ENCODE measurements at regions not wholly inside any gene's neighbourhood (a gene's known extent, or its start where the extent isn't known, plus 50 kb on each side); places are given as distances from the start of the nearest gene placed in this dataset.
"Not testable (repeated sequence)": the region's sequence is repeated elsewhere in the genome, so short reads cannot be mapped to it uniquely, and the experiment has no call there.

- DNase-seq (ENCODE audit: low spot score): no peak
Measured at GRCh38 chr12:14213542-14213941, 151.9 kb upstream of the ATF7IP start.

DNA sequence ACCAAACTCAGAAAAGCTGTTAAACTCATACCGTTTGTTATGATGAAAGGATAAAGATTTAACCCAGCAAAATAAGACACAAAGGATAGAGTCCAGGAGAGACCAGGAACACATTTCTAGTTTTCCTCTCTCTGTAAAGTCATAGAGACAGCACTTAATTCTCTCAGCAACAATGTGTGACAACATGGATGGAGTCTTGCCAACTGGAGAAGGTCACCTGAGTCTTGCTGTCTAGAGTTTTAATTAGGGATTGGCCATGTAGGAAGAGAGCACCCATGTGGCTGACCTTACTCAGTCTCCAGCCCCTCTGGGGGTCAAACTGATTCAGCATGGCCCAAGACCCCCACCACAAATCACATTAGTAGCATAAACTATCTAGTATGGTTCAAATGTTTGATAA is 151.0 kb upstream of the ATF7IP start:
- no peak for DNase-seq (ENCODE audit: low spot score)

DNA sequence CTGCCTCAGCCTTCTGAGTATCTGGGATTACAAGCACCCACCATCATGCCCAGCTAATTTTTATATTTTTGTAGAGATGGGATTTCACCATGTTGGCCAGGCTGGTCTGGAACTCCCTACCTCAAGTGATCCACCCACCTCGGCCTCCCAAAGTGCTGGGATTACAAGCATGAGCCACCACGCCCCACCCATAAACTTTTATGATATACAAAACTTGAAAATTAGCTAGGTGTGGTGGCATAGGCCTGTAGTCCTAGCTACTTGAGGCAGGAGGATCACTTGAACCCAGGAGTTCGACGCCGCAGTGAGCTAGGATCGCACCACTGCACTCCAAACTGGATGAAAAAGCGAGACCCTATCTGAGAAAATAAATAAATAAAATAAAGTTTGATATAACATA is 149.5 kb upstream of the ATF7IP start:
- not testable (repeated sequence) for DNase-seq (ENCODE audit: low spot score)

GRCh38 chr12:14216405-14217294 is 148.8 kb upstream of the ATF7IP start:
- no peak for DNase-seq (ENCODE audit: low spot score)

DNA sequence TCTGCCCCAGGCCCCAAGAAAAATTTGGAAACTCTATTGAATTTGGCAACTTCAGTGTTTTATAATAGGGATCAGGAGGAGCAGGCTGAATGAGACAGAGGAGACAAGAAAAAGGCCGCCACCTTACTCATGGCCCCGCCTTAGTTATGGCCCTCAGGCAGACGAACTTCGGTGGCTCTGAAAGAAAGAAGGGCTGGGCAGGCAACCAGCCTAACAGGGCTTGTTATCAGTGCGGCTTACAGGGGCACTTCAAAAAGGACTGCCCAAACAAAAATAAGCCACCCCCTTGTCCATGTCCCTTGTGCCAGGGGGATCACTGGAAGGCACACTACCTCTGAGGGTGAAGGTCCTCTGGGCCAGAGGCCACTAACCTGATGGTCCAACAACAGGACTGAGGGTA is 146.3 kb upstream of the ATF7IP start:
- DNase-seq (ENCODE audit: low spot score): no peak

DNA sequence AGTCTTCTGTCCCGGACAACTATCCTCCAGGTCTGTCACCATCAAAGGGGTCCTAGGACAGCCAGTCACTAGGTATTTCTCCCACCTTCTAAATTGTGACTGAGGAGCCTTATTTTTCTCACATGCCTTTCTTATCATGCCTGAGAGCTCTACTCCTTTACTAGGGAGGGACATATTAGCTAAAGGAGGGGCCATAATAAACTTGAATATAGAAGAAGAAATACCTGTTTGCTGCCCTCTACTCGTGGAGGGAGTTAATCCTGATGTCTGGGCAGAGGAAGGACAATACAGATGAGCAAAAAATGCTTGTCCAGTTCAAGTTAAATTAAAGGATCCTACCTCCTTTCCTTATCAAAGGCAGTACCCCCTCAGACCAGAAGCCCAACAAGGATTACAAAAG is 145.8 kb upstream of the ATF7IP start:
- not testable (repeated sequence) for DNase-seq (ENCODE audit: low spot score)

GRCh38 chr12:14225064-14225463 is 140.4 kb upstream of the ATF7IP start:
- DNase-seq (ENCODE audit: low spot score): no peak

GRCh38 chr12:14235176-14235575 is 130.3 kb upstream of the ATF7IP start:
- DNase-seq (ENCODE audit: low spot score): not testable (repeated sequence)

DNA sequence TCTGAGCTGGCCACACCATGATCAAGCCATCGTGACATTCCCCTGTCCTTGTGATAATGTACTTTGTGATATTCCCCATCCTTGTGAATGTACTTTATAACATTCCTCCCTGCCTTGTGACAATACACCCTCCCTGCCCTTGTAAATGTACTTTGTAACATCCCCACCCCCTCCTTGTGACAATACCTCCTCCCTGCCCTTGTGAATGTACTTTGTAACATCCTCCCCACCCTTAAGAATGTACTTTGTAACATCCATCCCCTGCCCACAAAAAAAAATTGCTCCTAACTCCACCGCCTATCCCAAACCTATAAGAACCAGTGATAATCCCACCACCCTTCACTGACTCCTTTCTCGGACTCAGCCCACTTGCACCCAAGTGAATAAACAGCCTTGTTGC is 128.8 kb upstream of the ATF7IP start:
- not testable (repeated sequence) for DNase-seq (ENCODE audit: low spot score)

DNA sequence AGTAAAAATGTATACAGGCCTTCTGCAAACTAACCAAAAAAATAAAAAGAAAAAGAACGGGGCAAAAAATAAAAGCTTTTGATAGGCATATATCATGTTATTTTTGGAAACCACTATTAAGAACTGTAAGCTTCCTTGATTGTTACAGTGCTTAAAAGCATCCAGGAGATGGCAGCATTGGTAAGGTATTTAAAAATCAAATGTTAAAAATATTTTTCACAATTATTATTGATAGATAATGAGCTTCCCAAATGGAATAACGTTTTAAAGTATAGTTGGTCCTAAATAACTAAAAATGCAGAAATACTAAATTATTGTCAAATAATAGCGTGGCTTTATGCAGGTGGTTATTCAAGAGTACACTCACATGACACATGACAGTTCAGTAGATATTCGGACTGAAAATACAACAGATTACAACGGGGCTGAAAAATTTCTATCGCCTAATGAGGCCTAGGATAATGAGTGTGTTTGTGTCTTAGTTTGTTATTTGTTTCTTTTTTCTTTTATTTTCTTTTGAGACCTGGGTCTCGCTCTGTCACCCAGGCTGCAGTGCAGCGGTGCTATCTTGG is 127.2 kb upstream of the ATF7IP start:
- no peak for DNase-seq (ENCODE audit: low spot score)

GRCh38 chr12:14239350-14239934 is 126.0 kb upstream of the ATF7IP start:
- peak; percentile 26 for DNase-seq (ENCODE audit: low spot score)

DNA sequence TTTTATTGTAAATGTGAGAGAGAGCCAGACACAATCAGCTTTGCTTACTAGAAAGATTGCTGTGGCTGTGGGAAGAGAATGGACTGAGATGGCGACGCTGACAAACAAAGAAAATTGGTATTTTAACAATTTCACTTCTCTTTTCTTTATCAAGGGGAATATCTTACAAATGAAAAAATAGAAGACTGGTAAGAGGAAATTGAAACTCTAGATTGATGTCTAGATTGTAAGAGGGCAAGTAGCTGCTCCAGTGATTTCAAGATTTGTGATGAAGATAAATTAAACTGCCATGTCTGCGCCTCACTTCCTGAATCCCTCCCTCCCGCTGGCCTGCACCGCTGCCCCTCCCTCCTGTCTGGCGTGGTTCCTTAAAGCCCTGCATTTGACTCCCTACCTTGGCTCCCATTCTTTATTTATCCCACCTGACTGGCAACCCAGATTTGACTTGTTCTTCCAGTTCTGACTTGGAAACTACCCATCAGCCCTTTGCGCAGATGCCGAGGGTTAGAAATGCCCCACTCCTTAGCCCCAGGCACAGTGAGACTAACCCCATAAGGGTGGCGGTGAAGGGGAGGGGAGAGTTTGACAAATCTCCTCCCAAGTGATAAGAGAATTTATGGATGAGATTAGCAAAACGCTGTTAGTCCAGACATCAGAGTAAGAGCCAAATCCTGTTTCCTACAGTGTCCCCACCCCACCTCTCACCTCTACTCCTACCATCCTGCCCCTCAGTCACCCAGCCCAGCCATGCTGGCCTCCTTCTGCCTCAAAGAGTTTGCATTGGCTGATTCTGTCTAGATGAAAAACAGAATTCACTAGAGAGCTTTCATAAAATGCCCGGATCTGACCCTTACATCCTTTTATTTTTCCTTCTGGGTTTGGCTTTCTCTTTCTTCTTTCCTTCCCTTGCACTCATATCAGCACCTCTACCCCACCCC is 125.3 kb upstream of the ATF7IP start:
- DNase-seq (ENCODE audit: low spot score): no peak

- DNase-seq (ENCODE audit: low spot score): no peak
Measured at GRCh38 chr12:14240873-14241220, 124.6 kb upstream of the ATF7IP start.

DNA sequence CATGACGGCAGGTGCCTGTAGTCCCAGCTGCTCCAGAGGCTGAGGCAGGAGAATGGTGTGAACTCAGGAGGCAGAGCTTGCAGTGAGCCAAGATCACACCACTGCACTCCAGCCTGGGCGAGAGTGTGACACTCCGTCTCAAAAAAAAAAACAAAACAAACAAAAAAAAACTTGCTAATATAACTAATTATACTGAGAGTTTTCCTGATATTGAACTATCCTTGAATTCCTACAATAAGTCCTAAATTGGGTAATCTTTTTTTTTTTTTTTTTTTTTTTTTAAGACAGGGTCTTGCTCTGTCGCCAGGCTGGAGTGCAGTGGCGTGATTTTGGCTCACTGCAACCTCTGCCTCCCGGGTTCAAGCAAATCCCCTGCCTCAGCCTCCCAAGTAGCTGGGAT is 122.7 kb upstream of the ATF7IP start:
- not testable (repeated sequence) for DNase-seq (ENCODE audit: low spot score)

GRCh38 chr12:14243941-14244340 is 121.5 kb upstream of the ATF7IP start:
- no peak for DNase-seq (ENCODE audit: low spot score)

GRCh38 chr12:14244876-14245669 is 120.4 kb upstream of the ATF7IP start:
- DNase-seq (ENCODE audit: low spot score): no peak

DNA sequence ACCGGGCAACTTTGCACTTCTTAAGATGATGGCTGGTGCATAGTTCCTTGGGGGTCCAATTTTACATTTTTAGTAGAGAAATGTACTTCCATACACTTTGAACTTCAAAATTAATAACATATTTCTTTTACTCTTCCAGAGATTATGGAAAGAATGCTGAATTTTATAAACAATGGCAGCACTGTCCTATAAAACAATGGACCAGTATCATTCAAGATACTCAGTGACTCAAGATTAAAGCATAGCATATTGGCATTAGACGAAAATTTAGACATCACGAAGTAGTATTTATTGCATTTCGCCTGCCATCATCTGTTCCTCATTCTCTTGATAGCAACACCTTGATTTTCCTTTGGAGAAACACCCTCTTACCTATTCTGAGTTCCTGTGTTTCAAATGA is 118.3 kb upstream of the ATF7IP start:
- no peak for DNase-seq (ENCODE audit: low spot score)

- DNase-seq (ENCODE audit: low spot score): peak; percentile 77
Measured at GRCh38 chr12:14249368-14249767, 116.1 kb upstream of the ATF7IP start.

- no peak for DNase-seq (ENCODE audit: low spot score)
Measured at GRCh38 chr12:14252697-14253096, 112.8 kb upstream of the ATF7IP start.

GRCh38 chr12:14253496-14253895 is 112.0 kb upstream of the ATF7IP start:
- DNase-seq (ENCODE audit: low spot score): no peak

- no peak for DNase-seq (ENCODE audit: low spot score)
Measured at GRCh38 chr12:14254781-14255180, 110.7 kb upstream of the ATF7IP start.

Data from Ammon's horn (tissue), 1 donor.